ENCODE measurements at regions not wholly inside any gene's neighbourhood (a gene's known extent, or its start where the extent isn't known, plus 50 kb on each side); places are given as distances from the start of the nearest gene placed in this dataset.
"Not testable (repeated sequence)": the region's sequence is repeated elsewhere in the genome, so short reads cannot be mapped to it uniquely, and the experiment has no call there.

- not testable (repeated sequence) for DNase-seq (ENCODE audit: low read depth)
Observed at GRCh38 chr16:29294951-29295795, 111.3 kb downstream of the NPIPB11 start.

DNA sequence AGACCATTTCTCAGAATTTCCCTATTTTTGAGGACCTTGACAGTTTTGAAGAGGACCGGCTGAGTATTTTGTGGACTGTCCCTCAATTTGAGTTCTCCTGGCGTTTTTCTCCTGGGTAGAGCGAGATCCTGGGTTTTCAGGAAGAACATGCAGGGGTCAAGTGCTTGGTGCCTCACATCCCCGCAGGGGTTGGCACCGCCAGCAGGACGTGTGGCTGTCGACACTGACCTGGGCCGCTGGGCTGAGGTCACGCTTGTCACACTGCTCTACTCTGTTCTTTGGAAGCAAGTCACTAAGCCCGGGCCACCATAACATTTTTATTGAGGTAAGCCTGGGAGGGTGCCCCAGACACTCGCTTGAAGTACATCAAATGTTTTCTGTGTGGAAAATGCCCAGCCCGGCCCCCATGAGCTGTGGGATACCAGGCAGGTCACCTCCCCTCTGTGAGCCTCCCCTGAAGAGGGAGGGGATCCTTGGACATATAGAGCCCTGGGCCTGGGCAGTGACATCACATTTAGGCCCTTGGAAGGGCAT is 112.0 kb downstream of the NPIPB11 start:
- not testable (repeated sequence) for DNase-seq (ENCODE audit: low read depth)

- not testable (repeated sequence) for DNase-seq (ENCODE audit: low read depth)
Observed at GRCh38 chr16:29293545-29293944, 113.0 kb downstream of the NPIPB11 start.

DNA sequence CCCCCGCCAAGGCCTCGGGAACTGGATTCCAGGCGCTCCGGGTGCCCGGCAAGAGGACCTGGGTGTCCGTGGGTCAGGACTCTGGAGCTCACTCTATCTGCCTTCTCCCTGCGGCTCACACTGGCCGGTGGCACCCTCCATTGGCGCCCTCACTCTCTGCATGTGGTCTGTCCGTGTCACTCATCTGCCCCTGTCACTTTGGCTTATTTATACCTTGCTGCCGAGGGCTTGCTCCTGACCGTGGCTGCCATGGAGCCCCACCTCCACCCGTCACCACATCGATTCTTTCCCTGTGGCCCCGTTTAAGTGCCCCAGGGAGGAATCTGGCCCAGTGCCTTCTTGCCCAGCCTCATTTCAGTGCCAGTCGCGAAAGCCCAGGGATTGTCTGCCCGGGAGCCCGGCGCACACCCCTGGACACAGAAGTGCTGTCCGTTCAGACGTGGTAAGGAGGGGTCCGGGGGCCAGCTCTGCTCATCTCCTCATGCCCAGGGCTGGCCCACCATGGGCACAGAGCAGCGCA is 113.5 kb downstream of the NPIPB11 start:
- not testable (repeated sequence) for DNase-seq (ENCODE audit: low read depth)

GRCh38 chr16:29291329-29292271 is 114.9 kb downstream of the NPIPB11 start:
- not testable (repeated sequence) for DNase-seq (ENCODE audit: low read depth)

GRCh38 chr16:29290631-29291247 is 115.8 kb downstream of the NPIPB11 start:
- peak; percentile 87 for DNase-seq (ENCODE audit: low read depth)

DNA sequence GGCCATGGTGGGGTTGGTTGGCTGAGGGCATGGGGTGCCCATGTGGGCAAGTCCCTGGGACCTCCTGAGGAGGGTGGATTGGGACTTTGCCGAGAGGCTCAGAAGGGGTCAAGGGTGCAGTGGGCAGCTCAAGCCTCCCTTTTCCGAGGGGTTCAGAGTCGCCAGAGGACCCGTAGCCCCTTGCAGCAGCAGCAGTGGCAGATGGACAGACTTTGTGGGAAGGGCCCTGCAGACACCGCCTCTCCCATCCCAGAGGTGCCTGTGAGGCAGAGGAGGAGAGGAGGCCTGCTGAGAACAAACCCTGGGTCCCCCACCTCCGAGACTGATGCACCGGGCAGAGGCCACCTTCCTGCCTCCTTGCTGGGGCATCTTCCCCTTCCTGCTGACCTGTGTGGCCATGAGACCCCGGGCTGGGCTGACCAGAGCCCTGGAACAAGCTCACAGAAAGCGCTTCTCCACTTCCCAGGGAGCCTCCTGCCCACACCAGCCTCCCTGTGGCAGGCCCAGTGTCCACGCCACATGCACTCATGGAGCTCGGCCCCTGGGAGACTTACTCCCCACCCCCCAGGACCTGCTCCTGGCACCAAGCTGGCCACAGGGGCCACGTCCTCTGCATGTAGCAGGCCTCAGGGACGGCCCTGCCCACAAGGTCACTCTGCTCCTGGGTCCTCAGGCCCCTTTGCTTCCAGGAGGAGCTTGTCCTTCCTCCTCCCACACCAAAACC is 116.8 kb downstream of the NPIPB11 start:
- not testable (repeated sequence) for DNase-seq (ENCODE audit: low read depth)

DNA sequence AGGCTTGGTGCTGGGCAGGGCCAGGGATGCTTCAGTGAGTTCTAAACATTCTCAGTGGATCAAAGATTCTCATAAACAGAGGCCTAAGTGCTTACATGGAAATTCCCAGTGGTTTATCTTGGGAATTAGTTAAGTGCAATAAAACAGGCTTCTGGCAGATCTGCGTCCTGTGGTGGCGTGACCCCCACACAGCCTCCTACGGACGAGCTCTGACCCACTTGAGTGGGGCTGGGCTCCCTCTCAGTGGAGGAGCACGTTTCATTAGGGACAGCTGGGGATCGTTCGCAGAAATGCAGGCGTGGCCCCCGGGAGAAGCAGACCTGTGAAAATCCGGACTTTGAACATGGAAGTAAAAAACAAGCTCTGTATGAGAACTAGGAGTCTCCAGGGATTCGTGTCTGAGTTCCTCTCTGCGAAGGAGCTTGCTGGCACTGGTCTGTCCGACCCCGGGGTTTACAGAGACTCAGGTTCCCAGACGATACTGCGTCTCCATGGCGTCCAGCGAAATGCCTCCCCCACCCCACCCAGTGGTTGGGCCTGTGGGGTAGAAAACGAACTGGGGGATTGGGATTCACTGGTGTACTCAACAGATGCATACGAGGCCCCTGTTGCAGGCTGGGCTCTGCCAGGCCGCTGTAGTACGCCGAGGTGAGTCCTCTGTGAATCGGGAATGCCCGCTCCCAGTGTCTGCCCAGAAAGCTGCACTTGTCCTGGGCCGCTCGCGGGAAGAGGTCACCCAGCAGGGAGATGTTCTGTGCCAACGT is 117.6 kb downstream of the NPIPB11 start:
- DNase-seq (ENCODE audit: low read depth), result not testable (repeated sequence)

GRCh38 chr16:29287871-29288535 is 118.5 kb downstream of the NPIPB11 start:
- not testable (repeated sequence) for DNase-seq (ENCODE audit: low read depth)

DNA sequence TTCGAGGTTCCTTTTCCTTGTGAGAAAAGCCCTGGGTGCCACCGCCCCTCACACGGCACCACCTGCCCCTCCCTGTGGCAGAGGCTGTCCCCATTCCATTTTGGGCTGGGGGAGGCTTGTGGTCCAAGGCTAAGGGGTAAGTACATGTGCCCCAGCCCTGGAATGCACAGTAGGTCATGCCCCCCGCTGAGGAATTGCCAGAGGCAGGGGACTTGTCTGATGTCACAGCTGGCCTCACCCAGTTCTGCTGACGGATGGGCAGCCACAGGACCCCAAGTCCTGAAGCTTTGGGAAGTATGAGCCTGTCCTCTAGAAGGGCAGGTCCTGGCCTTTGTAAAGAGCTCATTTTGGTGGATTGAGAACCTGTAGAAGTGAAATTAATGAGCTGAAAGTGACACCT is 119.3 kb downstream of the NPIPB11 start:
- not testable (repeated sequence) for DNase-seq (ENCODE audit: low read depth)

GRCh38 chr16:29286796-29287195 is 119.7 kb downstream of the NPIPB11 start:
- not testable (repeated sequence) for DNase-seq (ENCODE audit: low read depth)

- not testable (repeated sequence) for DNase-seq (ENCODE audit: low read depth)
Observed at GRCh38 chr16:29286161-29286560, 120.3 kb downstream of the NPIPB11 start.

DNA sequence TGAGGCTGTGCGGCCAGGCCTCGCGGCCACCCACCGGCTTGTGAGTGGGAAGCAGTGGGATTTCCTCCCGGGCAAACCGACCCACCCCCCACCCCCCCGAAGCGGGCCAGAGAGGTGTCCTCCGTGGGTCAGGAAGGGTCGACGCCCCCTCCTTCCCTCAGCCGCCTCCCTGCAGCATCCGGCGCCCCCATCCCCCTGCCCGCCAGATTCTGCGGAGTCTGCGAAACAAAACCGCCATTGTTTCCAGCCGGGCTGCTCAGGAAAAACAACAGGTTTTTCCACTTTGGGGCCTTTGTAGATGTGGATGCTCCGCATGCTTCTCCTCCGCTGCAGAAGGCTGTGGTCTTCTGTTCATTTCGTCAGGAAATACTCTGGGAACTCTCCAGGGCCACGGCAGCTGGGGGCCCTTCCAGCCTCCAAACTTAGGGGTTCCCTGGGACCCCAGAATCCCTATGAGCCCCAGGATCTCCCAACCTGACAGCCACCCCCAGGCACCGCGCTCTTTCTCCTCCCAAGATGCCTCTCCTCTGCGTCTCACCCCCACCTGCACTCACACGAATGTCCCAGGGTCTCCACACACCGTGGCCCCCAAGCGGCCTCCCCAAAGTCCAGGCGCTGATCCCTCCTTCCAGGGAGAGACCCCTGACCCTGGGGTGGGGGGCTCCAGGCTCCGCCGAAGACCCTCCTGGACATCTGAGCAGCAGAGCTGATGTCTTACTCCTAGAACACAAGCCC is 121.2 kb downstream of the NPIPB11 start:
- DNase-seq (ENCODE audit: low read depth), result not testable (repeated sequence)

DNA sequence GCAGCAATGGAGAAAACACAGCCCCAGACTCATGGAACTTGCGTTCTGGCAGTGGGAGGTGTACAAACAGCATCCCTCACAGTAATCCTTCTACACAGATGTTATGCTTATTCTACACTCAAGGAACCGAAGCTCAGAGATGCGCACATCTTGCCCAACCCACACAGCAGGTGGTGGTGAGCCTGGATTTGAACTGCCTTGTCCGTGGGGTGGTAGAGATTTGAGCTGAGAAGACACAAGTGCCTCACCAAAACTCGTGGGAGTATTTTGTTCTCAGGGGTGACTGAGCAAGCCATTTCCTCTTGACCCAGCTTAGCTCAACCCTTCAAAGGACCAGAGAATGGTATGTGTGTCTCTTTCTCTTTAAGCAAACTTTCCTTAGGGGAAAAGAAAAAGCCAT is 121.8 kb downstream of the NPIPB11 start:
- not testable (repeated sequence) for DNase-seq (ENCODE audit: low read depth)

GRCh38 chr16:29284159-29284558 is 122.4 kb downstream of the NPIPB11 start:
- DNase-seq (ENCODE audit: low read depth), result not testable (repeated sequence)

DNA sequence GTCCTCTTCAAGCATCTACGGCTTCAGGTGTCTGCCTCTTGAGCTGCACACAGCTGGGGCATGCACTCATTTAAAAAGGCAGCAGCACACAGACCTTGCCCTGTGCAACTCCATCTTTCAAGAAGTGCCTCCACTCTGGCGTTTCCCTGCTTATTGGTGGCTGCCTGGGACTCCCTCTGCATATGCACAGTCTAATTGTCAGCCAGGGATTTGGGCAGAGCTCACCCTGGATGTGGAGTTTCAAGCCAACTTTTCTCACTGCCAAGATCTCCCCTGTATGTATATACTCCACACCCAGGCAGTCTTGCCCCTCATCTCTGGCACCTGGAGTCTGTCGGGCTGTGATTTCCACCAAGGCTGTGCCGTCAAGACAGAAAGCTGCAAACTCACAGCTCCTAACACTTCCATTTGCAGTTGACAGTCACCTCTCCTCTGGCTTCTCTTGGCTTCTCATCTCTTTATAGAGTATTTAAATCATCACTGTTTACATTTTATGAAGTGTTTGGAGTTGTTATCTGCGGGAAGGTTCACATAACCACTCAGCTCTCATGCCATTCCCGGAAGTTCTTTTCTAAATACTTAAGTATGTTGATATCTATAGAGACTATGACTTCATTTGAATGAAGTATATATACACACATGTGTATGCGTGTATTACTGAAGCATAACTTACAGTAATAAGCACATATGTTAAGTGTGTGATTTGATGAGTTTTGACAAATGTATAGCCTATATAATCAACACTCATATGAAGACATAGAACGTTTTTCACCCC is 128.2 kb downstream of the NPIPB11 start:
- not testable (repeated sequence) for DNase-seq (ENCODE audit: low read depth)

- not testable (repeated sequence) for DNase-seq (ENCODE audit: low read depth)
Observed at GRCh38 chr16:29276446-29276845, 130.1 kb downstream of the NPIPB11 start.
